Spleen (tissue), 11 donors: ENCODE measurements at regions not wholly inside any gene's neighbourhood (a gene's known extent, or its start where the extent isn't known, plus 50 kb on each side); places are given as distances from the start of the nearest gene placed in this dataset.

Source experiments
- DNase-seq: peaks from one replicate; pipeline ENCODE4 v3.0.0-alpha.2; 2020
- H3K27ac ChIP-seq, 8 donors: fragments of 200-600 bp; sonication (generic) in 7 of 8; 1 replicate in 4 of 8; 2 replicates in 4 of 8; pipeline versions ENCODE4 v1.5.0 to v1.8.0; 2016 to 2021; ENCODE audit warnings: inconsistent platforms in 4 of 8, mild to moderate bottlenecking in 4 of 8, moderate library complexity in 1 of 8
- H3K27me3 ChIP-seq, 7 donors: fragments of 200-600 bp; sonication (generic) in 6 of 7; replicated peaks in 1 of 7; 1 replicate in 4 of 7; 2 replicates in 3 of 7; pipeline versions ENCODE4 v1.5.0 to v1.8.0; 2016 to 2021; ENCODE audit warnings: inconsistent platforms in 3 of 7, mild to moderate bottlenecking in 1 of 7
- H3K36me3 ChIP-seq, 6 donors: fragments of 200-600 bp; sonication (generic) in 5 of 6; 1 replicate in 4 of 6; 2 replicates in 2 of 6; pipeline versions ENCODE4 v1.5.0 to v1.8.0; 2016 to 2021; ENCODE audit warnings: inconsistent platforms in 2 of 6
- H3K4me1 ChIP-seq, 6 donors: fragments of 200-600 bp; sonication (generic) in 5 of 6; 1 replicate in 3 of 6; 2 replicates in 3 of 6; pipeline versions ENCODE4 v1.5.0 to v1.8.0; 2016 to 2021; ENCODE audit warnings: inconsistent platforms in 3 of 6
- H3K4me3 ChIP-seq, 8 donors: fragments of 200-600 bp; sonication (generic) in 7 of 8; 1 replicate in 4 of 8; 2 replicates in 4 of 8; pipeline versions ENCODE4 v1.5.0 to v1.8.0; 2016 to 2021; ENCODE audit warnings: inconsistent platforms in 4 of 8, mild to moderate bottlenecking in 4 of 8, moderate library complexity in 2 of 8
- H3K9me3 ChIP-seq, 8 donors: fragments of 200-600 bp; sonication (generic) in 7 of 8; 1 replicate in 4 of 8; 2 replicates in 4 of 8; pipeline versions ENCODE4 v1.5.0 to v1.8.0; 2016 to 2021; ENCODE audit warnings: inconsistent platforms in 4 of 8
- POLR2A ChIP-seq, 3 donors: fragments of 450-650 bp; IDR thresholded peaks; one replicate each; pipeline ENCODE4 v1.5.1; 2017; ENCODE audit warnings: antibody characterized with exemption in 3 of 3, mild to moderate bottlenecking in 1 of 3
- POLR2AphosphoS5 ChIP-seq, 3 donors: sonication (generic); formaldehyde crosslinking; IDR thresholded peaks; one replicate each; pipeline ENCODE4 v1.5.1; 2017; ENCODE audit warnings: antibody characterized with exemption in 3 of 3
- WGBS, 5 donors: extraction: QIAGEN DNeasy Blood & Tissue Kit in 3 of 5; methylation state at CpG; one replicate each; pipeline versions ENCODE4 v1.1.5 to v1.1.7; 2013 to 2018; 5-methylcytosine and 5-hydroxymethylcytosine counted together
- intact Hi-C: fragments of 100-400 bp; cut with DNase I; formaldehyde crosslinking; loops from one replicate; pipeline ENCODE4 v1.15.0; 2023; ENCODE audit warnings: low total_unique reads
- TF ChIP-seq, protein P1 (sequence below), 11 experiments: fragments of 200-600 bp in 7 of 11; fragments of 450-650 bp in 4 of 11; sonication (generic) in 4 of 11; IDR thresholded peaks in 8 of 11; conservative IDR thresholded peaks in 3 of 11; 1 replicate in 7 of 11; 2 replicates in 4 of 11; pipeline versions ENCODE4 v1.4.0 to v1.8.0; 2016 to 2021; ENCODE audit warnings: antibody characterized with exemption in 11 of 11, inconsistent platforms in 4 of 11, mild to moderate bottlenecking in 1 of 11
- donor health status: healthy with polysubstance abuse.
- donor health status: DM: no; HTN: no; CAD: no; lungs with moderate emphysema.
- donor health status: DM: no; HTN: no; CAD: no.
- donor health status: Bipolar disorder and iron deficiency.
- donor health status: healthy.
- donor health status: DM: no; HTN: no; CAD: no.
- donor health status: DM: yes; HTN: yes; CAD: no.

DNA sequence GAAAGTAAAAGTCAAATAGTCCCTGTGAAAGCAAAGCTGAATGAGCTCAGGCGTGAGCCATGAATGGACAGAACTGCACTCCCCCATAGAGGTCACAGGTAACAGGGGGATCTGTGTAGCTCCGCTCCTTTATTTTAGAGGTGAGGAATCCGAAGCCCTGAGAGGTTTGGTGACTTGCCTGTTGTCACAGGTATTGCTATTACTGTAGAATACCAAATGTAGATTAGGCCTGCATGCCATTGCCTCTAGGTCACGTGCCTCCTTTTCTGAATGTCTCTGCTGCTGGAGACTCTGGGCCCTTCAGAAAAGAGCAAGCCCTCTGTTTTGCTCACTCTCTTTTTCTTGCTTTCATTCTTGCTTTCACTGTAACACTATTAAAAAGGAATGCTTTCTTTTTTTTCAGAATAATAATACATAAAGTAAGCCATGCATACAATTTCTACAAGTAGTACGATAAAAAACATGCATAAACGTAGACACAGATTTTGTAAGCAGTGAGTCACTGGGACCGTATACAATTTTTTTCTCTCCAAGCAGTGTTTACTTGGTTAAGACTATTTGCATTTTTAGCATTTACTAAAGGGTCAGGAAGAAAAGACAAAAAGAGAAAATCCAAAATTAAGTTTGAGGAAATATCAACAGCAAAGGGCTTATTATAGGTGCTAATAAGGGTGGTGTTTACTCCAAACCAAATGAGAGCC lies 568.7 kb upstream of the ADAMTS16 start:
- no peak for TF ChIP-seq POLR2A (IDR thresholded peaks at IDR 0.05)
- TF ChIP-seq, protein P1, sequence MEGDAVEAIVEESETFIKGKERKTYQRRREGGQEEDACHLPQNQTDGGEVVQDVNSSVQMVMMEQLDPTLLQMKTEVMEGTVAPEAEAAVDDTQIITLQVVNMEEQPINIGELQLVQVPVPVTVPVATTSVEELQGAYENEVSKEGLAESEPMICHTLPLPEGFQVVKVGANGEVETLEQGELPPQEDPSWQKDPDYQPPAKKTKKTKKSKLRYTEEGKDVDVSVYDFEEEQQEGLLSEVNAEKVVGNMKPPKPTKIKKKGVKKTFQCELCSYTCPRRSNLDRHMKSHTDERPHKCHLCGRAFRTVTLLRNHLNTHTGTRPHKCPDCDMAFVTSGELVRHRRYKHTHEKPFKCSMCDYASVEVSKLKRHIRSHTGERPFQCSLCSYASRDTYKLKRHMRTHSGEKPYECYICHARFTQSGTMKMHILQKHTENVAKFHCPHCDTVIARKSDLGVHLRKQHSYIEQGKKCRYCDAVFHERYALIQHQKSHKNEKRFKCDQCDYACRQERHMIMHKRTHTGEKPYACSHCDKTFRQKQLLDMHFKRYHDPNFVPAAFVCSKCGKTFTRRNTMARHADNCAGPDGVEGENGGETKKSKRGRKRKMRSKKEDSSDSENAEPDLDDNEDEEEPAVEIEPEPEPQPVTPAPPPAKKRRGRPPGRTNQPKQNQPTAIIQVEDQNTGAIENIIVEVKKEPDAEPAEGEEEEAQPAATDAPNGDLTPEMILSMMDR (IDR thresholded peaks at IDR 0.05 in 8 of 11, conservative IDR thresholded peaks at IDR 0.05 in 3 of 11): no peak
- no peak for TF ChIP-seq POLR2AphosphoS5 (IDR thresholded peaks at IDR 0.05)
- intact Hi-C loops: no loop called here
- DNase-seq: no peak
- Histone ChIP-seq H3K27me3 (no peaks in the 10 kb centered on the region), H3K9me3 (peaks cover 0 to 18% (median 3%) of the 10 kb centered on the region in 8 donors), H3K4me3 (no peak overlapping the region), H3K36me3 (no peaks in the 10 kb centered on the region), H3K27ac (no peak overlapping the region), H3K4me1 (no peaks in the 10 kb centered on the region)
- 79 to 87% (median 82%) methylated on average over 7 of the region's 7 CpGs for WGBS, 5 donors

DNA sequence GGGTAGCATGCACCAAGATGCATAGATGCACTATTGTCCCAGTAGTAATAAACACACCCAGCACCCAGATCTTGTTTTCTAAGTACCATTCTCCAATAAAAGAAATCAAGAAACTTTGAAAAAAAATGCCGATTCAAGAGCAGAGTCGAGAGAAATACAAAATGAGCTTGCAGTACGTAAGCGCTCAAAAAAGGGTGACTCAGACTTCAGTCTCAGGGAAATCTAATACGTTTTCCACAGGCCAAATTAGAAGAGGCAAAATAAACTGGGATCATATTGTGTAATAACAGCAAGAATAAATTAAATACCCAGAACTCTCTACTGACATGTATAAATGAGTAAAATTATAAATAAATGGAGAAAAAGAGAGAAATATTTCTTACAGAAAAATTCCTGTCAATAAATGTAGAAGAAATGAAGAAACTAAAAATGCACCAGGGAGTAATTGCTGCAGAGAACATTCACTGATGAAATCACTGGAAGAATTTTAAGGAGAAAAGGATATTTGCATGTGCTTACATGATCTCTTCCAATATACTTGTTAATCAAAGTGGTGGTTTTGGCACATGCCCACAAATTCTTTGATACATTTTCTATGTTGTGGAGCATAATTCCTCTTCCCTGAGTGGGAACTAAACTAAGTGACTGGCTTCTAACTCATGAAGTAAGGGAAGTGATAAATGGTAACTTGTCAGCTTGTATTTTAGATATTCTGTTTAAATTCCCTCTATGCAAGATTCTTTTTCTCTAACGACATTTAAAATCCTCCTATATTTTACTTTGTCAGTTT lies 567.6 kb upstream of the ADAMTS16 start:
- TF ChIP-seq POLR2A (IDR thresholded peaks at IDR 0.05): no peak
- TF ChIP-seq, protein P1 (IDR thresholded peaks at IDR 0.05 in 8 of 11, conservative IDR thresholded peaks at IDR 0.05 in 3 of 11): no peak
- no peak for TF ChIP-seq POLR2AphosphoS5 (IDR thresholded peaks at IDR 0.05)
- H3K4me1 ChIP-seq: no peaks in the 10 kb centered on the region
- H3K9me3 ChIP-seq: peaks cover 0 to 9% (median 0%) of the 10 kb centered on the region in 8 donors
- H3K27me3 ChIP-seq: no peaks in the 10 kb centered on the region
- H3K36me3 ChIP-seq: no peaks in the 10 kb centered on the region
- intact Hi-C loops: no loop called here
- no peak overlapping the region for H3K27ac ChIP-seq
- no peak overlapping the region for H3K4me3 ChIP-seq
- no peak for DNase-seq
- WGBS, 5 donors: 85 to 91% (median 88%) methylated on average over 6 of the region's 6 CpGs

DNA sequence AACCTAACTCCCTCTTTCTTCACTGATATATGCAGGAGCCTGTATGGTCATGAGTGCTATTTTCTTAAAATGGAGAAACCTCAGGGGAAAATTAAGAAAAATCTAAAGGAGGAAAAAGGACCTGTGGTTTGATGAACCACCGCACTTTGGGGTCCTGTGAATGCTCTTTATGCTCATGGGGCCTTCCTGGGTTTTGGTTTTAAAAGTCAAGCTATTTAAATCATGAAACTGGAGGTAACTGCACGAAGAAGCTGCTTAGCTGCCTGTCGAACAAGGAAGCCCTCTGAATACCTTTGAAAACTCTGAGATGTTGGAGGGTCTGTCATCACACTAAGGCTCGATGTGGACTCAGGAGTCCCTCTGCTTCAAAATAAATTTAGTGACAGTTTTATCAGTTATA lies 564.5 kb upstream of the ADAMTS16 start:
- Histone ChIP-seq H3K27me3 (no peaks in the 10 kb centered on the region), H3K36me3 (no peaks in the 10 kb centered on the region), H3K27ac (no peak overlapping the region), H3K4me3 (no peak overlapping the region), H3K9me3 (peaks cover 0 to 17% (median 9%) of the 10 kb centered on the region in 8 donors), H3K4me1 (no peaks in the 10 kb centered on the region)
- no peak for DNase-seq
- intact Hi-C loops: no loop called here
- 64 to 72% (median 70%) methylated on average over 4 of the region's 4 CpGs for WGBS, 5 donors
- TF ChIP-seq POLR2AphosphoS5 (IDR thresholded peaks at IDR 0.05) (no peak), POLR2A (IDR thresholded peaks at IDR 0.05) (no peak)
- TF ChIP-seq, protein P1 (IDR thresholded peaks at IDR 0.05 in 8 of 11, conservative IDR thresholded peaks at IDR 0.05 in 3 of 11): no peak

DNA sequence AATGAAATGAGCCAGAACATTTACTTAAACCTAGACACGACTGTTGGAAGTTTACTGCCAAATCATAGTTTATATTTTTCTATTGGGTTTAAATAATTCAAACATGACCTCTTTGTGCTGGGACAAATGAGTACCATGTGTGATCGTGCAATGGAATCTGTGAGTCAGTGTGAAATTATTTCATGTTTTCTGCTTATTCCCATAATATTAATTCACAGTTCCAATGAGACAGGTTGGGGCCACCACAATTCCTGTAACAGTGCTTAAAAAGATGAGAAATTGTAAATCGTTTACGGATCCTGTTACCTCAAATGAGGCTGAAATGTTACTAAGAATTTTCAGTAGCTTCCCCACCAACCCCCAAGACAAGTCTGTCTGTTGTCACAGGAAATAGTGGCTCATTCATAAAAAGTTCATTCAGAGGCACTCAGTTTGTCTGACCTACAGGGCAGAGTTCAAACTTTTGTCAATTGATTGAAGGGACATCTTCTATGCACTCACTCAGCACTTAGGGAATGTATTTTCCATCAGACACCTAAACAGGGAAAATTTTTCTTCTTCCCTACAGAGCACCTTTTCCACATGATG lies 563.9 kb upstream of the ADAMTS16 start:
- Histone ChIP-seq H3K36me3 (no peaks in the 10 kb centered on the region), H3K27ac (no peak overlapping the region), H3K4me3 (no peak overlapping the region), H3K27me3 (no peaks in the 10 kb centered on the region), H3K4me1 (no peaks in the 10 kb centered on the region), H3K9me3 (peaks cover 0 to 24% (median 10%) of the 10 kb centered on the region in 8 donors)
- TF ChIP-seq POLR2A (IDR thresholded peaks at IDR 0.05) (no peak), POLR2AphosphoS5 (IDR thresholded peaks at IDR 0.05) (no peak)
- TF ChIP-seq, protein P1 (IDR thresholded peaks at IDR 0.05 in 8 of 11, conservative IDR thresholded peaks at IDR 0.05 in 3 of 11): no peak
- intact Hi-C loops: no loop called here
- no peak for DNase-seq
- 61 to 71% (median 69%) methylated on average over 4 of the region's 4 CpGs for WGBS, 5 donors
